HepG2 (cell line): ENCODE measurements at regions not wholly inside any gene's neighbourhood (a gene's known extent, or its start where the extent isn't known, plus 50 kb on each side); places are given as distances from the start of the nearest gene placed in this dataset.

Experiments used
- ATAC-seq: fragments of 200-7000 bp; cut with Tn5 transposase; 3 replicates; pipeline ENCODE4 v1.9.1; 2020; ENCODE audit warnings: mild to moderate bottlenecking, moderate library complexity
- BruUV-seq: library from RNA; stranded (reverse); fragments of 400-500 nt; replicated peaks from 2 replicates; lab custom pipeline; 2021; lab: Mats Ljungman, UMichigan
- CTCF ChIA-PET: fragments of 300-600 bp; formaldehyde crosslinking; extraction: SDS; loops from one replicate; lab custom pipeline; 2021; ENCODE audit warnings: low total read pairs, inconsistent platforms, low intra/inter-chr PET ratio; lab: Yijun Ruan, JAX
- POLR2A ChIA-PET: fragments of 350-600 bp; sonication (Branson Sonifier 250); formaldehyde crosslinking; loops from one replicate; lab custom pipeline; 2020; ENCODE audit warnings: antibody characterized with exemption, inconsistent platforms; lab: Yijun Ruan, JAX
- DNase-seq: peaks from one replicate; pipeline ENCODE4 v3.0.0-alpha.2; 2015; ENCODE audit warnings: low spot score
- FAIRE-seq: peaks from 3 replicates; lab custom pipeline; 2011; peaks lifted over from hg19 to GRCh38; lab: Jason Lieb, UNC
- H2AFZ ChIP-seq: one replicate; pipeline ENCODE4 v1.6.1; 2011; ENCODE audit warnings: low read length, inconsistent platforms
- H3K27ac ChIP-seq: fragments of 300-600 bp; 3 replicates; pipeline ENCODE4 v1.8.0; 2011; ENCODE audit warnings: mixed run types, mild to moderate bottlenecking, mixed read lengths, low read length, inconsistent platforms; ENCODE audit not compliant: insufficient read depth; ENCODE audit errors: extremely low read length
- H3K27me3 ChIP-seq, 2 experiments: fragments of 200-600 bp in 1 of 2; 2 replicates in 1 of 2; 3 replicates in 1 of 2; pipeline versions ENCODE4 v1.6.0 to v1.8.0; 2011; ENCODE audit warnings: low read length in 2 of 2, mild to moderate bottlenecking in 2 of 2, moderate library complexity in 2 of 2, inconsistent platforms in 1 of 2; ENCODE audit not compliant: insufficient read depth in 2 of 2, control insufficient read depth in 1 of 2
- H3K36me3 ChIP-seq, 2 experiments: fragments of 200-600 bp in 1 of 2; replicated peaks in 1 of 2; 2 replicates in 1 of 2; 3 replicates in 1 of 2; pipeline versions ENCODE4 v1.5.1 to v1.8.0; 2011; ENCODE audit warnings: low read length in 2 of 2, inconsistent platforms in 1 of 2; ENCODE audit not compliant: insufficient read depth in 2 of 2, control insufficient read depth in 1 of 2
- H3K4me1 ChIP-seq: 2 replicates; pipeline ENCODE4 v1.5.1; 2012; ENCODE audit warnings: low read length, inconsistent platforms; ENCODE audit not compliant: insufficient read depth
- H3K4me2 ChIP-seq: 2 replicates; pipeline ENCODE4 v1.6.0; 2011; ENCODE audit warnings: low read depth, low read length, inconsistent platforms
- H3K4me3 ChIP-seq, 3 experiments: fragments of 200-600 bp in 1 of 3; sonication (generic), shearing (Covaris generic) in 1 of 3; replicated peaks in 1 of 3; 2 replicates each; pipeline ENCODE4 v1.5.1; 2011 to 2016; ENCODE audit warnings: low read length in 3 of 3, inconsistent platforms in 2 of 3, low read depth in 2 of 3, mild to moderate bottlenecking in 2 of 3, control low read depth in 1 of 3, mixed read lengths in 1 of 3; ENCODE audit not compliant: insufficient read depth in 1 of 3
- H3K79me2 ChIP-seq: one replicate; pipeline ENCODE4 v1.6.1; 2011; ENCODE audit warnings: low read length, inconsistent platforms; ENCODE audit not compliant: insufficient read depth
- H3K9ac ChIP-seq: 2 replicates; pipeline ENCODE4 v1.6.0; 2011; ENCODE audit warnings: mild to moderate bottlenecking, low read depth, low read length, inconsistent platforms; ENCODE audit not compliant: insufficient read depth
- H3K9me3 ChIP-seq: 2 replicates; pipeline ENCODE4 v1.5.1; 2012; ENCODE audit warnings: mild to moderate bottlenecking, low read length
- H4K20me1 ChIP-seq: 2 replicates; pipeline ENCODE4 v1.6.0; 2011; ENCODE audit warnings: inconsistent platforms, mild to moderate bottlenecking, low read length, moderate library complexity; ENCODE audit not compliant: insufficient read depth
- KMT2A ChIP-seq: sonication (generic); formaldehyde crosslinking; IDR thresholded peaks from 2 replicates; pipeline ENCODE4 v1.4.0; 2020; ENCODE audit warnings: missing genetic modification reagents
- MEF2D ChIP-seq: sonication (generic); formaldehyde crosslinking; IDR thresholded peaks from 2 replicates; pipeline ENCODE4 v1.5.1; 2020; ENCODE audit warnings: mild to moderate bottlenecking, missing genetic modification reagents
- MIXL1 ChIP-seq: IDR thresholded peaks from 2 replicates; pipeline ENCODE4 v1.6.1; 2016
- NCOA5 ChIP-seq: sonication (generic); formaldehyde crosslinking; IDR thresholded peaks from 2 replicates; pipeline ENCODE4 v1.4.0; 2020; ENCODE audit warnings: missing genetic modification reagents
- PHF5A ChIP-seq: IDR thresholded peaks from one replicate; pipeline ENCODE4 v1.6.1; 2018; ENCODE audit warnings: low read depth, missing genetic modification reagents; ENCODE audit not compliant: unreplicated experiment
- ZFYVE20 ChIP-seq: sonication (generic); formaldehyde crosslinking; IDR thresholded peaks from 2 replicates; pipeline ENCODE4 v1.8.0; 2023; ENCODE audit warnings: low read depth, mild to moderate bottlenecking, moderate library complexity, missing genetic modification reagents, borderline replicate concordance
- ZNF10 ChIP-seq: sonication (generic); formaldehyde crosslinking; IDR thresholded peaks from 2 replicates; pipeline ENCODE4 v1.4.0; 2020; ENCODE audit warnings: mild to moderate bottlenecking, low read depth, missing genetic modification reagents, borderline replicate concordance
- ZNF253 ChIP-seq: sonication (generic); formaldehyde crosslinking; IDR thresholded peaks from 2 replicates; pipeline ENCODE4 v1.8.0; 2022; ENCODE audit warnings: mild to moderate bottlenecking, missing genetic modification reagents, borderline replicate concordance
- in situ Hi-C: cut with HindIII; loops from 2 replicates; pipeline ENCODE4 v1.10.0; 2017; ENCODE audit warnings: low pct_unique_long_range_greater_than_20kb; ENCODE audit not compliant: extremely low pct_ligation_motif_present
- intact Hi-C: fragments of 100-400 bp; cut with micrococcal nuclease; formaldehyde crosslinking; loops from one replicate; pipeline ENCODE4 v1.10.0; 2022; ENCODE audit not compliant: unreplicated experiment
- TF ChIP-seq, protein P1 (sequence below): sonication (generic); formaldehyde crosslinking; conservative IDR thresholded peaks from 2 replicates; pipeline ENCODE4 v1.4.0; 2020; ENCODE audit warnings: mild to moderate bottlenecking, missing genetic modification reagents, moderate library complexity
- TF ChIP-seq, protein P2 (sequence below): sonication (generic); formaldehyde crosslinking; IDR thresholded peaks from 2 replicates; pipeline ENCODE4 v1.8.0; 2022; ENCODE audit warnings: low read depth, missing genetic modification reagents
- TF ChIP-seq, protein P3 (sequence below): sonication (generic); formaldehyde crosslinking; IDR thresholded peaks from 2 replicates; pipeline ENCODE4 v1.5.1; 2020; ENCODE audit warnings: mild to moderate bottlenecking, missing genetic modification reagents, borderline replicate concordance
- TF ChIP-seq, protein P4 (sequence below): IDR thresholded peaks from 2 replicates; pipeline ENCODE4 v1.6.1; 2012; ENCODE audit warnings: low read depth, low read length, improper control_type of control experiment

DNA sequence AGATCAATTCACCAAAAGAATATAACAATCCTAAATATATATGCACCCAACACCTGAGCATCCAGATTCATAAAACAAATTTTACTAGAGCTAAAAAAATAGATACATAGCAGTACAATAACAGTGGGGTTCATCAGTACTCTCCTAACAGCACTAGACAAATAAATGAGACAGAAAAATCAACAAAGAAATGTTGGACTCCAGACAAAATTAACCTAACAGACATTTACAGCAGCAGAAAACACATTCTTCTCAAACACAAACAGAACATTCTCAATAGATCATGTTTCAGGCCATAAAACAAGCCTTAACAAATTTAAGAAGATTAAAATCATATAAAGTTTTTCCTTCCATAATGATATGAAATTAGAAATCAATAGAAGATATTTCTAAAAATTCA, 124.8 kb upstream of the NECTIN3 start:
- no peak for FAIRE-seq
- TF ChIP-seq, protein P1, sequence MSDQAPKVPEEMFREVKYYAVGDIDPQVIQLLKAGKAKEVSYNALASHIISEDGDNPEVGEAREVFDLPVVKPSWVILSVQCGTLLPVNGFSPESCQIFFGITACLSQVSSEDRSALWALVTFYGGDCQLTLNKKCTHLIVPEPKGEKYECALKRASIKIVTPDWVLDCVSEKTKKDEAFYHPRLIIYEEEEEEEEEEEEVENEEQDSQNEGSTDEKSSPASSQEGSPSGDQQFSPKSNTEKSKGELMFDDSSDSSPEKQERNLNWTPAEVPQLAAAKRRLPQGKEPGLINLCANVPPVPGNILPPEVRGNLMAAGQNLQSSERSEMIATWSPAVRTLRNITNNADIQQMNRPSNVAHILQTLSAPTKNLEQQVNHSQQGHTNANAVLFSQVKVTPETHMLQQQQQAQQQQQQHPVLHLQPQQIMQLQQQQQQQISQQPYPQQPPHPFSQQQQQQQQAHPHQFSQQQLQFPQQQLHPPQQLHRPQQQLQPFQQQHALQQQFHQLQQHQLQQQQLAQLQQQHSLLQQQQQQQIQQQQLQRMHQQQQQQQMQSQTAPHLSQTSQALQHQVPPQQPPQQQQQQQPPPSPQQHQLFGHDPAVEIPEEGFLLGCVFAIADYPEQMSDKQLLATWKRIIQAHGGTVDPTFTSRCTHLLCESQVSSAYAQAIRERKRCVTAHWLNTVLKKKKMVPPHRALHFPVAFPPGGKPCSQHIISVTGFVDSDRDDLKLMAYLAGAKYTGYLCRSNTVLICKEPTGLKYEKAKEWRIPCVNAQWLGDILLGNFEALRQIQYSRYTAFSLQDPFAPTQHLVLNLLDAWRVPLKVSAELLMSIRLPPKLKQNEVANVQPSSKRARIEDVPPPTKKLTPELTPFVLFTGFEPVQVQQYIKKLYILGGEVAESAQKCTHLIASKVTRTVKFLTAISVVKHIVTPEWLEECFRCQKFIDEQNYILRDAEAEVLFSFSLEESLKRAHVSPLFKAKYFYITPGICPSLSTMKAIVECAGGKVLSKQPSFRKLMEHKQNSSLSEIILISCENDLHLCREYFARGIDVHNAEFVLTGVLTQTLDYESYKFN (CRISPR knock-in tag): peak; percentile 67
- TF ChIP-seq NCOA5 (CRISPR knock-in tag) (no peak), ZNF10 (CRISPR knock-in tag) (no peak), KMT2A (no peak), PHF5A (CRISPR knock-in tag) (no peak), MEF2D (CRISPR knock-in tag) (no peak), MIXL1 (CRISPR knock-in tag) (0 out of 2 replicates have a peak, but pooled peaks have one; percentile 42), ZNF253 (CRISPR knock-in tag) (no peak), ZFYVE20 (CRISPR knock-in tag) (no peak)
- TF ChIP-seq, protein P2, sequence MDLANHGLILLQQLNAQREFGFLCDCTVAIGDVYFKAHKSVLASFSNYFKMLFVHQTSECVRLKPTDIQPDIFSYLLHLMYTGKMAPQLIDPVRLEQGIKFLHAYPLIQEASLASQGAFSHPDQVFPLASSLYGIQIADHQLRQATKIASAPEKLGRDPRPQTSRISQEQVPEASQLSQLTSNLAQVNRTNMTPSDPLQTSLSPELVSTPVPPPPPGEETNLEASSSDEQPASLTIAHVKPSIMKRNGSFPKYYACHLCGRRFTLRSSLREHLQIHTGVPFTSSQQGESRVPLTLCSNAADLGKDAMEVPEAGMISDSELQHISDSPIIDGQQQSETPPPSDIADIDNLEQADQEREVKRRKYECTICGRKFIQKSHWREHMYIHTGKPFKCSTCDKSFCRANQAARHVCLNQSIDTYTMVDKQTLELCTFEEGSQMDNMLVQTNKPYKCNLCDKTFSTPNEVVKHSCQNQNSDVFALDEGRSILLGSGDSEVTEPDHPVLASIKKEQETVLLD (CRISPR knock-in tag): no peak
- TF ChIP-seq, protein P3, sequence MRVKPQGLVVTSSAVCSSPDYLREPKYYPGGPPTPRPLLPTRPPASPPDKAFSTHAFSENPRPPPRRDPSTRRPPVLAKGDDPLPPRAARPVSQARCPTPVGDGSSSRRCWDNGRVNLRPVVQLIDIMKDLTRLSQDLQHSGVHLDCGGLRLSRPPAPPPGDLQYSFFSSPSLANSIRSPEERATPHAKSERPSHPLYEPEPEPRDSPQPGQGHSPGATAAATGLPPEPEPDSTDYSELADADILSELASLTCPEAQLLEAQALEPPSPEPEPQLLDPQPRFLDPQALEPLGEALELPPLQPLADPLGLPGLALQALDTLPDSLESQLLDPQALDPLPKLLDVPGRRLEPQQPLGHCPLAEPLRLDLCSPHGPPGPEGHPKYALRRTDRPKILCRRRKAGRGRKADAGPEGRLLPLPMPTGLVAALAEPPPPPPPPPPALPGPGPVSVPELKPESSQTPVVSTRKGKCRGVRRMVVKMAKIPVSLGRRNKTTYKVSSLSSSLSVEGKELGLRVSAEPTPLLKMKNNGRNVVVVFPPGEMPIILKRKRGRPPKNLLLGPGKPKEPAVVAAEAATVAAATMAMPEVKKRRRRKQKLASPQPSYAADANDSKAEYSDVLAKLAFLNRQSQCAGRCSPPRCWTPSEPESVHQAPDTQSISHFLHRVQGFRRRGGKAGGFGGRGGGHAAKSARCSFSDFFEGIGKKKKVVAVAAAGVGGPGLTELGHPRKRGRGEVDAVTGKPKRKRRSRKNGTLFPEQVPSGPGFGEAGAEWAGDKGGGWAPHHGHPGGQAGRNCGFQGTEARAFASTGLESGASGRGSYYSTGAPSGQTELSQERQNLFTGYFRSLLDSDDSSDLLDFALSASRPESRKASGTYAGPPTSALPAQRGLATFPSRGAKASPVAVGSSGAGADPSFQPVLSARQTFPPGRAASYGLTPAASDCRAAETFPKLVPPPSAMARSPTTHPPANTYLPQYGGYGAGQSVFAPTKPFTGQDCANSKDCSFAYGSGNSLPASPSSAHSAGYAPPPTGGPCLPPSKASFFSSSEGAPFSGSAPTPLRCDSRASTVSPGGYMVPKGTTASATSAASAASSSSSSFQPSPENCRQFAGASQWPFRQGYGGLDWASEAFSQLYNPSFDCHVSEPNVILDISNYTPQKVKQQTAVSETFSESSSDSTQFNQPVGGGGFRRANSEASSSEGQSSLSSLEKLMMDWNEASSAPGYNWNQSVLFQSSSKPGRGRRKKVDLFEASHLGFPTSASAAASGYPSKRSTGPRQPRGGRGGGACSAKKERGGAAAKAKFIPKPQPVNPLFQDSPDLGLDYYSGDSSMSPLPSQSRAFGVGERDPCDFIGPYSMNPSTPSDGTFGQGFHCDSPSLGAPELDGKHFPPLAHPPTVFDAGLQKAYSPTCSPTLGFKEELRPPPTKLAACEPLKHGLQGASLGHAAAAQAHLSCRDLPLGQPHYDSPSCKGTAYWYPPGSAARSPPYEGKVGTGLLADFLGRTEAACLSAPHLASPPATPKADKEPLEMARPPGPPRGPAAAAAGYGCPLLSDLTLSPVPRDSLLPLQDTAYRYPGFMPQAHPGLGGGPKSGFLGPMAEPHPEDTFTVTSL (CRISPR knock-in tag): peak; percentile 95; the same call in 1 of the 2 replicates
- TF ChIP-seq, protein P4, sequence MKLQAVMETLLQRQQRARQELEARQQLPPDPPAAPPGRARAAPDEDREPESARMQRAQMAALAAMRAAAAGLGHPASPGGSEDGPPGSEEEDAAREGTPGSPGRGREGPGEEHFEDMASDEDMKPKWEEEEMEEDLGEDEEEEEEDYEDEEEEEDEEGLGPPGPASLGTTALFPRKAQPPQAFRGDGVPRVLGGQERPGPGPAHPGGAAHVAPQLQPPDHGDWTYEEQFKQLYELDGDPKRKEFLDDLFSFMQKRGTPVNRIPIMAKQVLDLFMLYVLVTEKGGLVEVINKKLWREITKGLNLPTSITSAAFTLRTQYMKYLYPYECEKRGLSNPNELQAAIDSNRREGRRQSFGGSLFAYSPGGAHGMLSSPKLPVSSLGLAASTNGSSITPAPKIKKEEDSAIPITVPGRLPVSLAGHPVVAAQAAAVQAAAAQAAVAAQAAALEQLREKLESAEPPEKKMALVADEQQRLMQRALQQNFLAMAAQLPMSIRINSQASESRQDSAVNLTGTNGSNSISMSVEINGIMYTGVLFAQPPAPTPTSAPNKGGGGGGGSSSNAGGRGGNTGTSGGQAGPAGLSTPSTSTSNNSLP: peak; percentile 52; the same call in 1 of the 2 replicates

More for the DNA sequence above, 124.8 kb upstream of the NECTIN3 start:
- Histone ChIP-seq H3K9ac (no peak overlapping the region), H3K27me3 (no peaks in the 10 kb centered on the region), H3K9me3 (peaks cover 55% of the 10 kb centered on the region), H3K4me1 (peaks cover 41% of the 10 kb centered on the region), H2AFZ (no peak overlapping the region), H3K27ac (peak overlapping the region; percentile 24), H4K20me1 (no peaks in the 10 kb centered on the region), H3K36me3 (no peaks in the 10 kb centered on the region), H3K4me2 (peak overlapping the region; percentile 26), H3K79me2 (no peaks in the 10 kb centered on the region), H3K4me3 (no peak overlapping the region)
- ATAC-seq (peak; percentile 91), DNase-seq (peak; percentile 69)
- ChIA-PET POLR2A (no interaction called here), CTCF (no interaction called here)
- intact Hi-C loops (loop anchor here (10.0 kb wide), 1 partner anchor 202 kb away; no protein-coding TSS in a partner anchor), in situ Hi-C loops (loop anchor here (10.0 kb wide), 1 partner anchor 128 kb away; the partner anchor contains the start of gene NECTIN3)
- BruUV-seq: no TSS peak
